Peyer's patch (tissue), 4 donors: ENCODE measurements at regions not wholly inside any gene's neighbourhood (a gene's known extent, or its start where the extent isn't known, plus 50 kb on each side); places are given as distances from the start of the nearest gene placed in this dataset.

Experiments used
- DNase-seq, 3 donors: peaks; one replicate each; pipeline ENCODE4 v3.0.0-alpha.2; 2017 to 2019
- H3K27ac ChIP-seq, 4 donors: fragments of 200-600 bp; sonication (generic); one replicate each; pipeline ENCODE4 v1.5.1; 2016 to 2019
- H3K27me3 ChIP-seq, 2 donors: fragments of 200-600 bp; sonication (generic); one replicate each; pipeline ENCODE4 v1.5.1; 2019
- H3K36me3 ChIP-seq, 3 donors: fragments of 200-600 bp; sonication (generic); one replicate each; pipeline ENCODE4 v1.5.1; 2016 to 2019
- H3K4me1 ChIP-seq, 4 donors: fragments of 200-600 bp; sonication (generic); one replicate each; pipeline ENCODE4 v1.5.1; 2016 to 2019
- H3K4me3 ChIP-seq, 4 donors: fragments of 200-600 bp; sonication (generic); 1 replicate in 3 of 4; 2 replicates in 1 of 4; pipeline ENCODE4 v1.5.1; 2016 to 2019; ENCODE audit warnings: mild to moderate bottlenecking in 1 of 4
- H3K9me3 ChIP-seq, 4 donors: fragments of 200-600 bp; sonication (generic); one replicate each; pipeline ENCODE4 v1.5.1; 2016 to 2019; ENCODE audit warnings: mild to moderate bottlenecking in 1 of 4
- CTCF ChIP-seq, 6 experiments: fragments of 450-650 bp in 4 of 6; fragments of 200-600 bp in 2 of 6; sonication (generic) in 1 of 6; IDR thresholded peaks; one replicate each; pipeline ENCODE4 v1.5.1; 2017 to 2019; ENCODE audit warnings: antibody characterized with exemption in 6 of 6, mild to moderate bottlenecking in 3 of 6, moderate library complexity in 1 of 6
- POLR2A ChIP-seq, 2 donors: fragments of 450-650 bp; IDR thresholded peaks; one replicate each; pipeline ENCODE4 v1.5.1; 2017; ENCODE audit warnings: antibody characterized with exemption in 2 of 2, mild to moderate bottlenecking in 2 of 2, moderate library complexity in 2 of 2

DNA sequence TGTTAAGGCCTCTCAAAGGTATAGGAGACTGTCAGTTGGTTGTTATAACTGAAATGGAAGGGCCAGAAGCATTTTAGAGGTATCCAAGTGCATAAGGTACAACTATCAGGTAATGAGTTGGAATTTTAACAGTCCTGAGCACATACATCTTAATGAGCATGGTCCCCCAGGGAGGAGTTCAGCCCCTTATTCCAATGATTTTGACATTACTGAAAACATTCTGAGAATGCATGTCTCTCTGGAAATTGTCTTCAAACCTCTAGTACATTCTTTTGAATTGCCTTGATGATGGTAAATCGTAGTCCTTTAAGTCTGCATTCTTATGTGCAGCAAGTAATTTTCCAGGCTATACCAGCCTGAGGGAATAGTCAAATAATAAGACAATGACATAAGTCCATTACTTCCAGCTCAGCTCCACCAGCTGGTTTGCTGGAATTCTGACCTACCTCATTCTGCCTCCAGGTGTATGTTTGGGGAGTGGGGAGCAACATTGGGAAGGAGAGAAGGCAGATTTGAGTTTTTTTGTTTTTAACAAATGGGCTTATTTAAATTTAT is 239.2 kb downstream of the MSRB3 start:
- Histone ChIP-seq H3K4me1 (no peaks in the 10 kb centered on the region), H3K27me3 (no peaks in the 10 kb centered on the region), H3K27ac (no peak overlapping the region), H3K4me3 (no peak overlapping the region), H3K36me3 (no peaks in the 10 kb centered on the region), H3K9me3 (no peaks in the 10 kb centered on the region)
- no peak for DNase-seq
- TF ChIP-seq POLR2A (IDR thresholded peaks at IDR 0.05): no peak
- no peak for TF ChIP-seq CTCF (IDR thresholded peaks at IDR 0.05)

DNA sequence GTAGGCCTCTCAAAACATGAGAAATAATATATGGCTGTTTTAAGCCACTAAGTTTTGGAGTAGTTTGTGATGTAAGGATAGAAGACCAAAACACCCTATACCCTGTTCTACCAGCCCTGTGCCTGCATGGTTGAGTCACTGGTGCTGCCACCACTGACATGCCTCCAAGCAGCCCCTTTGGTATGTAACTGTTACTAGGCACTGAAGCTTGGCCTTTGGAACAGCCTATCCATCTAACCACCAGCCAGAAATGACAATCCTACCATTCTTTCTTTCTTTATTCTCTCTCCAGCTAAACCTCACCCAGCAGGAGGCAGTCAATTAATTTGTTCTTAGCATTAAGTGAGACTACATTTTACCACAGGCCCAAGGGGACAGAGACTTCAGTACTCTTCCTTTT is 240.3 kb downstream of the MSRB3 start:
- Histone ChIP-seq H3K4me3 (no peak overlapping the region), H3K9me3 (no peaks in the 10 kb centered on the region), H3K4me1 (no peaks in the 10 kb centered on the region), H3K27ac (no peak overlapping the region), H3K36me3 (no peaks in the 10 kb centered on the region), H3K27me3 (no peaks in the 10 kb centered on the region)
- TF ChIP-seq CTCF (IDR thresholded peaks at IDR 0.05): no peak
- no peak for TF ChIP-seq POLR2A (IDR thresholded peaks at IDR 0.05)
- DNase-seq: no peak

GRCh38 chr12:65520658-65521057 is 242.2 kb downstream of the MSRB3 start:
- no peaks in the 10 kb centered on the region for H3K4me1 ChIP-seq

DNA sequence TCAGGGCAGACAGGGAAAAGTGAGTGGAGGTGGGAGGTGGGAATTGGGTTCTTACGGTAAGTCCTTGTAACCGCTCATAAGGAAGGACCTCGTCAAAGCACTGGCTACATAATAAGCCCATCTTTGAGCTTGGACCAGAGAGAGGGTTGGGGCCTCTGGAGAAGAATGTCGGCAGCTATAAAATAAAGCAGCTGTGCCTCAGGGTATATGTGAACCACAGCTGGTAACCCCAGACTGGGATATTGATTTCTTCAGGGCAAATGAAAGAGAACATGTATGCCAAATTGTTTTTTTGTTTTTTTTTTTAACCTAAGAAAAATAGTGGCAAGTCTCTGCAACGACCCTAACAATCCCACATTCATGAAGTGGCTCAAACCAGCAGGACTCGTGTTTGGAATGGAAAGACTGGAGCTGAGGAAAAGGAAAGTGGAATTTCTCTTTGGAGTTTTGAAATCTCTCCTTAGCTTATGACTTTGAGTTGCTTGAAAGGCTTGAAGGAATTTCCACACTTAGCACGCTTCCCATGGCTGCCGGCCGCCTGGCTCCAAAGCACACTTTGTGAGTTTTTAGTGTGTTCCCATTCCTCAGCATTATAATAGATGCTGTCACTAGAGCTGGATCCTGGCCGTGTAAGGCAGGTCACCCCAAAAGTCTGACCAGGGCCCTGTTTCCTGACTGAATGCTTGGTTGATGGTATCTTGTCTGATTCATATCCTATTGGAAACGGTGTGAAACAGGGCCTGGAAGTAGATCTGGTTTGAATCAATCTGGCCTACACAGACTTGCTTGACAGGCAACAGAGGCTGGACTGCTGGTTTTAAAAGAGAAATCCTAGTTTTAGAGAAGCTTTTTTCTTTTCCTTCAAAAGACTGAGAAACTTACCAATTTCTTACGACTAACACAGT is 244.7 kb downstream of the MSRB3 start:
- no peaks in the 10 kb centered on the region for H3K27me3 ChIP-seq
- DNase-seq: no peak

More at GRCh38 chr12:65520658-65521057, 242.2 kb downstream of the MSRB3 start:
- Histone ChIP-seq H3K27ac (no peak overlapping the region), H3K36me3 (no peaks in the 10 kb centered on the region), H3K9me3 (no peaks in the 10 kb centered on the region), H3K27me3 (no peaks in the 10 kb centered on the region), H3K4me3 (no peak overlapping the region)
- no peak for DNase-seq
- no peak for TF ChIP-seq POLR2A (IDR thresholded peaks at IDR 0.05)
- TF ChIP-seq CTCF (IDR thresholded peaks at IDR 0.05): no peak

DNA sequence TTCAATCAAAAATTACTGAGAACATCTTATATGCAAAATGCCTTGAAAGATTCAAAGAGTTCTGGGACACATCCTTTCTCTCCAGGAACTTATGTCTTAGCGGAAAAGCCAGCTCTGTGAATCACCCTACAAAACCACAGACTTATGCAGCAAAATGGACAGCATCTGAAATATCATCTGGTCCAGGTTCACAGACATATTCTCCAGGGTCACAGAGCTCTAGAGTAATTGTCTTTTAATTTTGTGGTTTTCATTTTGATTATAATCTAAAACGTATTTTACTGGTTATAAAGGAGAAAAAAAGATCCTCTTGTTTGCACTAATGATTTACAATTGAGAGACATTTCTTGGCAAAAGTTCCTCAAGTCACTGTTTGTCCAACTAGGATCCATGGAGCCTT is 246.2 kb downstream of the MSRB3 start:
- H3K4me3 ChIP-seq: no peak overlapping the region
- H3K4me1 ChIP-seq: no peaks in the 10 kb centered on the region
- H3K36me3 ChIP-seq: no peaks in the 10 kb centered on the region
- no peaks in the 10 kb centered on the region for H3K9me3 ChIP-seq
- DNase-seq: no peak
- no peak overlapping the region for H3K27ac ChIP-seq
- no peaks in the 10 kb centered on the region for H3K27me3 ChIP-seq
- no peak for TF ChIP-seq CTCF (IDR thresholded peaks at IDR 0.05)
- TF ChIP-seq POLR2A (IDR thresholded peaks at IDR 0.05): no peak

More for the DNA sequence above, 244.7 kb downstream of the MSRB3 start:
- H3K36me3 ChIP-seq: no peaks in the 10 kb centered on the region
- H3K4me3 ChIP-seq: no peak overlapping the region
- no peaks in the 10 kb centered on the region for H3K4me1 ChIP-seq
- no peaks in the 10 kb centered on the region for H3K9me3 ChIP-seq
- no peak overlapping the region for H3K27ac ChIP-seq
- TF ChIP-seq CTCF (IDR thresholded peaks at IDR 0.05): no peak
- no peak for TF ChIP-seq POLR2A (IDR thresholded peaks at IDR 0.05)
